Osteoblast (primary cell): ENCODE measurements at regions not wholly inside any gene's neighbourhood (a gene's known extent, or its start where the extent isn't known, plus 50 kb on each side); places are given as distances from the start of the nearest gene placed in this dataset.

Experiments used
- DNase-seq: peaks from one replicate; pipeline ENCODE4 v3.0.0; 2011; ENCODE audit warnings: low spot score, mixed read lengths; ENCODE audit not compliant: insufficient read length; ENCODE audit errors: missing footprints
- H2AFZ ChIP-seq: 2 replicates; pipeline ENCODE4 v1.6.0; 2011; ENCODE audit warnings: mild to moderate bottlenecking, low read length
- H3K27ac ChIP-seq: 2 replicates; pipeline ENCODE4 v1.5.1; 2011; ENCODE audit warnings: mild to moderate bottlenecking, low read depth, low read length, moderate library complexity
- H3K27me3 ChIP-seq: 2 replicates; pipeline ENCODE4 v1.6.0; 2012; ENCODE audit warnings: mild to moderate bottlenecking, control low read depth, inconsistent platforms, low read length, moderate library complexity; ENCODE audit not compliant: insufficient read depth
- H3K36me3 ChIP-seq: 2 replicates; pipeline ENCODE4 v1.5.1; 2011; ENCODE audit warnings: mild to moderate bottlenecking, low read length, control low read depth, moderate library complexity; ENCODE audit not compliant: insufficient read depth
- H3K4me1 ChIP-seq: 2 replicates; pipeline ENCODE4 v1.5.1; 2011; ENCODE audit warnings: mild to moderate bottlenecking, low read length, control low read depth, moderate library complexity; ENCODE audit not compliant: insufficient read depth
- H3K4me2 ChIP-seq: 2 replicates; pipeline ENCODE4 v1.6.0; 2011; ENCODE audit warnings: mild to moderate bottlenecking, low read length; ENCODE audit not compliant: insufficient read depth
- H3K4me3 ChIP-seq: fragments of 200-600 bp; sonication (generic); 3 replicates; pipeline ENCODE4 v1.5.1; 2012; ENCODE audit warnings: mild to moderate bottlenecking, low read length, inconsistent platforms; ENCODE audit not compliant: insufficient read depth
- H3K79me2 ChIP-seq: 2 replicates; pipeline ENCODE4 v1.6.0; 2012; ENCODE audit warnings: mild to moderate bottlenecking, low read length, control low read depth, inconsistent platforms; ENCODE audit not compliant: insufficient read depth
- H3K9me3 ChIP-seq: 2 replicates; pipeline ENCODE4 v1.5.1; 2011; ENCODE audit warnings: low read depth, low read length, control low read depth
- H4K20me1 ChIP-seq: 2 replicates; pipeline ENCODE4 v1.6.0; 2012; ENCODE audit warnings: mild to moderate bottlenecking, low read length, control low read depth; ENCODE audit not compliant: insufficient read depth
- CTCF ChIP-seq: IDR thresholded peaks from 2 replicates; pipeline ENCODE4 v1.5.1; 2011; ENCODE audit warnings: mild to moderate bottlenecking, low read depth, low read length, moderate library complexity; ENCODE audit errors: extremely low read depth

GRCh38 chr3:67737906-67738865 lies 83.8 kb upstream of the SUCLG2 start:
- Histone ChIP-seq H2AFZ (no peak overlapping the region), H3K4me2 (no peak overlapping the region), H3K27ac (no peak overlapping the region), H3K9me3 (no peaks in the 10 kb centered on the region), H3K36me3 (no peaks in the 10 kb centered on the region), H3K4me3 (no peak overlapping the region), H3K4me1 (no peaks in the 10 kb centered on the region), H3K79me2 (no peaks in the 10 kb centered on the region), H3K27me3 (no peaks in the 10 kb centered on the region), H4K20me1 (no peaks in the 10 kb centered on the region)
- TF ChIP-seq CTCF: no peak
- no peak for DNase-seq

GRCh38 chr3:67737140-67737539 lies 82.7 kb upstream of the SUCLG2 start:
- Histone ChIP-seq H3K27me3 (no peaks in the 10 kb centered on the region), H3K36me3 (no peaks in the 10 kb centered on the region), H3K27ac (no peak overlapping the region), H3K4me3 (no peak overlapping the region), H4K20me1 (no peaks in the 10 kb centered on the region), H3K4me2 (no peak overlapping the region), H3K79me2 (no peaks in the 10 kb centered on the region), H2AFZ (no peak overlapping the region), H3K4me1 (no peaks in the 10 kb centered on the region), H3K9me3 (no peaks in the 10 kb centered on the region)
- DNase-seq: no peak
- TF ChIP-seq CTCF: no peak

GRCh38 chr3:67733269-67733950 lies 79.0 kb upstream of the SUCLG2 start:
- Histone ChIP-seq H3K27me3 (no peaks in the 10 kb centered on the region), H3K4me1 (no peaks in the 10 kb centered on the region), H3K27ac (no peak overlapping the region), H2AFZ (no peak overlapping the region), H3K36me3 (no peaks in the 10 kb centered on the region), H4K20me1 (no peaks in the 10 kb centered on the region), H3K79me2 (no peaks in the 10 kb centered on the region), H3K4me2 (no peak overlapping the region), H3K4me3 (no peak overlapping the region), H3K9me3 (no peaks in the 10 kb centered on the region)
- no peak for TF ChIP-seq CTCF
- DNase-seq: no peak

GRCh38 chr3:67724434-67724833 lies 70.0 kb upstream of the SUCLG2 start:
- Histone ChIP-seq H3K27me3 (no peaks in the 10 kb centered on the region), H3K4me1 (no peaks in the 10 kb centered on the region), H2AFZ (no peak overlapping the region), H3K4me2 (no peak overlapping the region), H4K20me1 (no peaks in the 10 kb centered on the region), H3K9me3 (no peaks in the 10 kb centered on the region), H3K4me3 (no peak overlapping the region), H3K36me3 (no peaks in the 10 kb centered on the region), H3K27ac (no peak overlapping the region), H3K79me2 (no peaks in the 10 kb centered on the region)
- no peak for TF ChIP-seq CTCF
- no peak for DNase-seq
